WI38 (cell line): ENCODE measurements at regions not wholly inside any gene's neighbourhood (a gene's known extent, or its start where the extent isn't known, plus 50 kb on each side); places are given as distances from the start of the nearest gene placed in this dataset.

Source experiments
- H3K4me3 ChIP-seq: 2 replicates; pipeline ENCODE4 v1.5.1; 2011; ENCODE audit warnings: low read depth, mild to moderate bottlenecking, control low read depth, low read length
- TF ChIP-seq, protein P1 (sequence below): IDR thresholded peaks from 2 replicates; pipeline ENCODE4 v1.5.1; 2012; ENCODE audit warnings: low read depth, mild to moderate bottlenecking, control low read depth, low read length

DNA sequence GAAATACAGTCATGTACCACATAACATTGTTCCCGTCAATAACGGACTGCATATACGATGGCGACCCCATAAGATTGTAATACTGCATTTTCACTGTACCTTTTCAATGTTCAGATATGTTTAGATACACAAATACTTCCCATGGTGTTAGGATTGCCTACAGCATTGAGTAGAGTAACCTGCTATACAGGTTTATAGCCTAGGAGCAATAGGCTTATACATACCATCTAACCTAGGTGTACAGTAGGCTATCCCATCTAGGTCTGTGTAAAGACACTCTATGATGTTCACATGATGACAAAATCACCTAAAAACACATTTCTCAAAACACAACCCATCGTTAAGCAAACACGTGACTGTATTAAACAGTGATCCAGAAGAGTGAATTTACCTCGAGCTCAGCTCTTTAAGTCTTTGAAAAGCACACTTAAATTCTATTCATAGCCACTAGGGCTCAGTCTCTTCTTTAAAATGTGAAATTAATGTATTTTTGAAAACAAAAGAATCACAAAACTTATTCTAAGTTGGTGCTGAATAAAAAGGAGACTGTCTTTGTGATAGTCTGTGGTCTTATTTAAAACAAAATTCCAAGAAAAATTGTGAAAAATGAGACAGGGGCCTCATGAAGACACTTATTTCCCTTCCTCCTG lies 239.1 kb upstream of the ARID2 start:
- H3K4me3 ChIP-seq, result no peak overlapping the region
- TF ChIP-seq, protein P1, sequence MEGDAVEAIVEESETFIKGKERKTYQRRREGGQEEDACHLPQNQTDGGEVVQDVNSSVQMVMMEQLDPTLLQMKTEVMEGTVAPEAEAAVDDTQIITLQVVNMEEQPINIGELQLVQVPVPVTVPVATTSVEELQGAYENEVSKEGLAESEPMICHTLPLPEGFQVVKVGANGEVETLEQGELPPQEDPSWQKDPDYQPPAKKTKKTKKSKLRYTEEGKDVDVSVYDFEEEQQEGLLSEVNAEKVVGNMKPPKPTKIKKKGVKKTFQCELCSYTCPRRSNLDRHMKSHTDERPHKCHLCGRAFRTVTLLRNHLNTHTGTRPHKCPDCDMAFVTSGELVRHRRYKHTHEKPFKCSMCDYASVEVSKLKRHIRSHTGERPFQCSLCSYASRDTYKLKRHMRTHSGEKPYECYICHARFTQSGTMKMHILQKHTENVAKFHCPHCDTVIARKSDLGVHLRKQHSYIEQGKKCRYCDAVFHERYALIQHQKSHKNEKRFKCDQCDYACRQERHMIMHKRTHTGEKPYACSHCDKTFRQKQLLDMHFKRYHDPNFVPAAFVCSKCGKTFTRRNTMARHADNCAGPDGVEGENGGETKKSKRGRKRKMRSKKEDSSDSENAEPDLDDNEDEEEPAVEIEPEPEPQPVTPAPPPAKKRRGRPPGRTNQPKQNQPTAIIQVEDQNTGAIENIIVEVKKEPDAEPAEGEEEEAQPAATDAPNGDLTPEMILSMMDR, result no peak

DNA sequence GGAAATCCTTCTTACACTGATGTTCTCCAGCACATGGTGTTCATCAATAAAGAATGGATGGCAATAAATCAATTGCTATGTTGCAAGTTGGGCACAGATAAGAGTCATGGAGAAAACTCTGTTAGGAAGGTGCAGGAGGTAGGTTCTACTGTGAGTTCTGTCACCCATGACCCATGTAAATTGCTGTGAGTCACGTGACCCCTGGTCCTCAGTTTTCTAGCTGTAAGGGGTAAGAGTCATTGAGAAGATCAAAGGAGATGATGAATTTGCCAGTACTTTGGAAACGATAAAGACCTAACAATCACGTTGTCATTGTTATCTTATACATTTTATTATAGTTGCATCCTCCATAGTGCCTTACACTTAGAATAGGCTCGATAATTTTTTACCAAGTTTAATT lies 235.2 kb upstream of the ARID2 start:
- no peak overlapping the region for H3K4me3 ChIP-seq
- TF ChIP-seq, protein P1, result no peak

DNA sequence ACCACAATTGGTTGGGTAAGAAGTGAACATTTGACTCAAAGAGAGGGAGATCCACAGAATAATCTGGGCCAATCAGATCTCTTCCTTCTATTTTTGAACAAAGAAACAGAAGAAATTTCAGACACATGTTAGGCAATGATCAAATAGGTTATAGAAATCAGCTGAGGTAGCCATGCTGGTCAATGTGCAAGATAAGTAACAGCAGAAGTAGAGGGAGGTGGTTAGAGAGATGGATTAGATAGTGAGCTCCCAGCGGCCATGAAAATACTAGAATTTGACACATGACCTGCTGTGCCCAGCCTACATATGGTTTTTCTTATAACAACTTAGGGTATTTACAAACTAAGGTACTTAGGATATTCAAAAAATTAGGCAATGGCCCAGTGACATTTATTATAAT lies 230.9 kb upstream of the ARID2 start:
- H3K4me3 ChIP-seq, result no peak overlapping the region
- TF ChIP-seq, protein P1, result no peak

DNA sequence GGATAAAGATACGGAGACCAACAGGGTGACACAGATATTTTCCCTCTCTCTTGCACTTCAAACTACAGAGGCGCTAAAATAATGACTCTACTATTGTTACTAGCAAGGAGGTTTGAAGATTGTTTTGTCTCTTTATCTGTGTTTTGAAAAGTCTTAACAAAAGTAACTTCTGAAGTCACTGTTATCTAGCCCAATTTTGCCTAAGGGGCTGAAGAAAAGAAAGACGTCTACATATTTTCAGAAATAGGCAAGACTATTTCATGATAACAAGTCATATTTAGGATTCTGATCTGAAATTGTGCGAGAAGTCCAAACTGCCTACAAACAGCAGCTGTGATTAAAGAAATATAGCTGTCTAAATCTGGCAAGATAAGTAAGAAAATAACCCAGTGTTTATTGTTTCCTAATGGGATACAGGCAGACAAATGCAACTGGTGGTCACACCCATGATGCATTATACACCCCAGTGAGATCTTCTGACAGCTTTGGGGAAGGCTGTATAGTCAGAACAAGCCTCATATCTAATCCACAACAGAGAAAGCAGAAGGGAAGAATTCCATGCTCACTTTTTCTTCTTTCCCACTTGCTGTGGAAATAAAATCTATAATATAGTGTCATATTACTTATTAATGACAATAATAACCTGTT lies 226.9 kb upstream of the ARID2 start:
- no peak overlapping the region for H3K4me3 ChIP-seq
- TF ChIP-seq, protein P1, result no peak

DNA sequence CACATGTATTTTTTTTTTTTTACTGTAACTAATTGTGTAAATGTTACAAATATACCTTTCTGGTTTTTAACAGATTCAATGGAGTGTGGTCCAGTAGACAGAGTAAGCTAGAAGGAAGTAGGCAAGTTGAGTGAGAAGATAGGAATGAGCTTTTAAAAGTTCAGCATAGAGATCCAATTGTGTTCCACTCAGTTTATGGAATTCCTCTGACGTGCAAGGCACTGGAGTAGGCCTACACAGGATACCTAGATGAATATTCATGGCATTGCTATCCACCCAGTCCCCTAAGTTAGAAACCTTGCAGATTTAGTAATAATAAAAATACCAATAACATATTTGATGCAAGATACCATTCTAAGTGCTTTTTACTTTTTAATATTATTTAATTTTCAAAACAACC lies 225.6 kb upstream of the ARID2 start:
- H3K4me3 ChIP-seq, result no peak overlapping the region
- TF ChIP-seq, protein P1, result no peak

DNA sequence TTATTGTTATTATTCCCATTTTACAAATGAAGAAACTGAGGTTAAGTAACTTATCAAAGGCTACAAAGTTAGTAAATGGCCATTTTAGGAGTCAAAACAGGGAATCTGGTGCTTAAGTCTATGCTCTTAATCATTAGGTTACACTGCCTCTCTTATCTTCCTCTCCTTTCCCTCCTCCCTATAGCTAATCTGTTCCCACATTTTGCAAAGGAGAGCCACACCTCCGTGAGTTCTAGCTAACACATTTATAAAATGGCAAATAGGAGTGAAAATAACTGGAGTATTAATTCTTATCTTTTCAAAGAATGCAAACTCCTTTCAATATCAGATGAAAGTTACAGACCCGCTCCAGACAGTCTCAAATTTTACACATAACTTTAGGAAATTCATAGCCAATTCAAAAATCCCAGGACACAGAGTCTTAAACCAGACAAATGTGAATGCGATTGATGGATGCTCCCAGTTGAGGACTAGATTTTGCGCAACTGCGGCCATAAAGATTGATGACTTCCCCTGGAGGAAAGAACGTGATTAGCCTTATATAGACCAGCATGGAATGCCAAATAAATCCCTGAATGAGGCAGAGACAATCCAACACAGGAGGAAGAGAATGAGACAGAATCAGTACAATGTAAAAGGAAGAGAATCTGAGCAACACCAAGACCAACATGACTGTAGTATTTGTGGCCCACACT lies 225.0 kb upstream of the ARID2 start:
- TF ChIP-seq, protein P1, result no peak
- H3K4me3 ChIP-seq, result no peak overlapping the region

DNA sequence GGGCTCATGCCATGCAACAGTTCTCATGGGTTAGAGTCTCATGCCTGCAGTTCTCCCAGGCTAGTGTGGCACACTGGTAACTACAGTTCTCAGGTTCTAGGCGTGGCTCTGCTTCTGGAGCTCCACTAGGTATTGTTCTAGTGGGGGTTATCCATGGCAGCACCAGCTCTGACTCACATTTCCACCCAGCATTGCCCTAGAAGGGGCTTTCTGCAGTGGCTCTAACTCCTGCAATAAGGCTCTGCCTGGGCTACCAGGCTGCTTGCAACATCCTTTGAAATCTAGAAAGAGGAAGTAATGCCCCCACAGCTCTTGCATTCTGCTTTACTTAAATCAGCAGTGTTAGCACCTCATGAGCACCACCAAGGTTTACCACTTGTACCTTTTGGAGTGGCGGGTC lies 220.3 kb upstream of the ARID2 start:
- TF ChIP-seq, protein P1, result no peak
- no peak overlapping the region for H3K4me3 ChIP-seq
